Neural crest cell (in vitro differentiated cells): ENCODE measurements at regions not wholly inside any gene's neighbourhood (a gene's known extent, or its start where the extent isn't known, plus 50 kb on each side); places are given as distances from the start of the nearest gene placed in this dataset.

Source experiments
- DNase-seq: peaks from one replicate; pipeline ENCODE4 v3.0.0; 2021; ENCODE audit warnings: low read depth, mixed read lengths, low spot score
- H3K27ac Mint-ChIP-seq: one replicate; pipeline ENCODE4 v1.8.0; 2021; ENCODE audit warnings: mild to moderate bottlenecking, mixed read lengths; ENCODE audit not compliant: unreplicated experiment
- H3K27me3 Mint-ChIP-seq: 2 replicates; pipeline ENCODE4 v1.8.0; 2021; ENCODE audit warnings: low read depth, mild to moderate bottlenecking, mixed read lengths
- H3K36me3 Mint-ChIP-seq: 2 replicates; pipeline ENCODE4 v1.8.0; 2021; ENCODE audit warnings: low read depth, mild to moderate bottlenecking, mixed read lengths
- H3K4me1 Mint-ChIP-seq: 2 replicates; pipeline ENCODE4 v1.8.0; 2021; ENCODE audit warnings: mixed read lengths
- H3K4me3 Mint-ChIP-seq: one replicate; pipeline ENCODE4 v1.8.0; 2021; ENCODE audit warnings: mild to moderate bottlenecking, mixed read lengths
- H3K9me3 Mint-ChIP-seq: 2 replicates; pipeline ENCODE4 v1.8.0; 2021; ENCODE audit warnings: mixed read lengths
- TF ChIP-seq, protein P1 (sequence below): fragments of 200-600 bp; sonication (generic); conservative IDR thresholded peaks from 2 replicates; pipeline ENCODE4 v1.5.0; 2021; ENCODE audit warnings: antibody characterized with exemption, mild to moderate bottlenecking

DNA sequence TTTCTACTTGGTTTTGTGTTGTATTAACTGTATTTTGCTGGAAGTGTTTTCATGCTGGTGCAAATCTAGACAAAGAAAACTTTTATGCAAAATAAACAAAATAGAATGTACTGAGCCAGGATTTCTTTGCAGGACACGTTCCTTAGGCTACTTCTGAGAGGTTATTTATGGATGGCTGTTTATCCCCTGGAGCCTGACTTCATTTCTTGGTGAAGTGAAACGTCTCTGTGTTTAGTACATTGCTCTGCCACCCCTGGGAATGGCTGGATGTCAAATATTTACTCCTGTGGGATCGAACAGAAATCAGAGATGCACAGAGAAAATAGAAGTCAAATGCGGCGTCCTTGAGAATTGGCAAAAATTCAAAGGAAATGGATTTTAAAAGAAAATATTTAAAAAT is 327.1 kb upstream of the MPDZ start:
- H3K36me3 Mint-ChIP-seq = no peaks in the 10 kb centered on the region
- TF ChIP-seq, protein P1, sequence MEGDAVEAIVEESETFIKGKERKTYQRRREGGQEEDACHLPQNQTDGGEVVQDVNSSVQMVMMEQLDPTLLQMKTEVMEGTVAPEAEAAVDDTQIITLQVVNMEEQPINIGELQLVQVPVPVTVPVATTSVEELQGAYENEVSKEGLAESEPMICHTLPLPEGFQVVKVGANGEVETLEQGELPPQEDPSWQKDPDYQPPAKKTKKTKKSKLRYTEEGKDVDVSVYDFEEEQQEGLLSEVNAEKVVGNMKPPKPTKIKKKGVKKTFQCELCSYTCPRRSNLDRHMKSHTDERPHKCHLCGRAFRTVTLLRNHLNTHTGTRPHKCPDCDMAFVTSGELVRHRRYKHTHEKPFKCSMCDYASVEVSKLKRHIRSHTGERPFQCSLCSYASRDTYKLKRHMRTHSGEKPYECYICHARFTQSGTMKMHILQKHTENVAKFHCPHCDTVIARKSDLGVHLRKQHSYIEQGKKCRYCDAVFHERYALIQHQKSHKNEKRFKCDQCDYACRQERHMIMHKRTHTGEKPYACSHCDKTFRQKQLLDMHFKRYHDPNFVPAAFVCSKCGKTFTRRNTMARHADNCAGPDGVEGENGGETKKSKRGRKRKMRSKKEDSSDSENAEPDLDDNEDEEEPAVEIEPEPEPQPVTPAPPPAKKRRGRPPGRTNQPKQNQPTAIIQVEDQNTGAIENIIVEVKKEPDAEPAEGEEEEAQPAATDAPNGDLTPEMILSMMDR = no peak
- peaks cover 19% of the 10 kb centered on the region for H3K4me1 Mint-ChIP-seq
- H3K27ac Mint-ChIP-seq = no peak overlapping the region
- H3K9me3 Mint-ChIP-seq = no peaks in the 10 kb centered on the region
- no peak for DNase-seq
- H3K4me3 Mint-ChIP-seq = no peak overlapping the region
- no peaks in the 10 kb centered on the region for H3K27me3 Mint-ChIP-seq

DNA sequence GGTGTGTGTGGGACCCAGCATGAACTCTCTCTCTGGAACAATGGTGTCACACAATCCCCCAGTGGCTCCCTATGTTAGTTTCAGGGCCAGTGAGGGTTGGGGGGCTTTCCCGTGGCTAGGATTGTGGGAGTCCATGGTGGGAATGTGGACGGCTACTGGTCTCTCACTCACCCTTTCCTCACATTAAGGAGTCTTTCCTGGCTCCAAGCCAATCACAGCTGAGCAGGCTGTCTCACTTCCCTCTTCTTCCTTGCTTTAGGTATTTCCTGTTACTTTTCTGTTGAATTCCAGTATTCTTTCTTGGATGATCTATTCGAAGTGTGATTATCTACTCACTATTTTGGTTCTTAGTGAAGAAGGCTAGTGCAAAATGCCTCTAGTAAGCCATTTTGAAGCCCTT is 324.4 kb upstream of the MPDZ start:
- no peaks in the 10 kb centered on the region for H3K36me3 Mint-ChIP-seq
- no peaks in the 10 kb centered on the region for H3K9me3 Mint-ChIP-seq
- DNase-seq = no peak
- H3K27me3 Mint-ChIP-seq = no peaks in the 10 kb centered on the region
- no peak overlapping the region for H3K4me3 Mint-ChIP-seq
- H3K27ac Mint-ChIP-seq = no peak overlapping the region
- TF ChIP-seq, protein P1 = no peak
- peaks cover 19% of the 10 kb centered on the region for H3K4me1 Mint-ChIP-seq

DNA sequence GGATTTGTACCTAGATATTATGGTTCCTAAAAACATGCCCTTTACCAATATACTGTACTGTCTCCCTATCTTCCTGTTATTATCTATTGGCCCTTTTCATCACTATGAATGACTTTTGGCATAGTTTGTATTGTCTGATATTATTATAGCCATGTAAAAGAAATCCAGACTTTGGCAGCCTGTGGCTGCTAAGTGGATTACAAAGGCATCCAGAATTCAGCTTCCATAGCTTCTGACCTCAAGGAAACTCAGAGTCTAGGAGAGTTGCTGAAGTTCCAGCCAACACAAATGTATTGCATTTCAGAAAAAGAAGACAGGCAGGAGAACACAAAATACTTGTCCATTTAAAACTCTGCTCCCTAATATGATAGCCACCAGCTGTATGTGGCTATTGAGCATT is 319.2 kb upstream of the MPDZ start:
- Mint-ChIP-seq H3K4me1 (peaks cover 7% of the 10 kb centered on the region), H3K27me3 (no peaks in the 10 kb centered on the region), H3K9me3 (no peaks in the 10 kb centered on the region), H3K27ac (no peak overlapping the region), H3K4me3 (no peak overlapping the region), H3K36me3 (no peaks in the 10 kb centered on the region)
- no peak for DNase-seq
- TF ChIP-seq, protein P1 = no peak

DNA sequence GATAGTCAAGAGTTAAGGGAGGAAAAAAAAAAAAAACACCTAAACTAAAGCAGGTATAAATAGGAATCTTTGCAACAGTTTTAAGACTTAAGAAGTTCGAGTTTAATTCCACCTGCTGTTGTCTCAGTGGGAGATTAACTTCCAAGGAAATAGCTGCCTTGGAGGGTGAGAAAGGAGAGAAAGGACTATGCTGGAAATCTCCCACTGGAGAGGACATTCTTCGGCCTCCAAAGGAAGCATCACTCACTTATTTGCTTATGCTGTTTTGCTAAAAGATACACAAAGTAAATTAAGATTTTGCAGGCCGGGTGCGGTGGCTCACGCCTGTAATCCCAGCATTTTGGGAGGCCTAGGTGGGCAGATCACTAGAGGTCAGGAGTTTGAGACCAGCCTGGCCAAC is 317.9 kb upstream of the MPDZ start:
- Mint-ChIP-seq H3K36me3 (no peaks in the 10 kb centered on the region), H3K4me1 (peaks cover 7% of the 10 kb centered on the region), H3K27me3 (no peaks in the 10 kb centered on the region), H3K9me3 (no peaks in the 10 kb centered on the region), H3K27ac (no peak overlapping the region), H3K4me3 (no peak overlapping the region)
- TF ChIP-seq, protein P1 = no peak
- no peak for DNase-seq

DNA sequence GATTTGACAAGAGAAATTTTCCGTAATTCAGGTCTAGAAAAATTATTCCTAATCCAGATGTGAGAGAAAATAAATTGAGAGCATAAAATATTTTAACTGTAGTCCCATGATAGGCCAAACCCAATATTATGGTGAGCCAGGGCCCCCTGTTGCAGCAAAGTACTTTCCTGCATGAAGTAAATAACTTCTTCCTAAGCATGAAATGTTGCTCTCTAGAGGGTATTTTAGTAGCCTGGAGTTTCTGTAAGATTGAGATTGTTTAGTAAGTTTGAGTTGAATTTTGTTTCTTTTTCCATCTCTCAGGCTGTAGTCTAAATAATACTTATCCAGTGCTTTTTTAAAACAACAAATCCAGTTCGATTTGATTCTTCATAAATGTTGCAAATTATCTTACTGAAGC is 317.5 kb upstream of the MPDZ start:
- no peak for DNase-seq
- H3K9me3 Mint-ChIP-seq = no peaks in the 10 kb centered on the region
- TF ChIP-seq, protein P1 = no peak
- no peak overlapping the region for H3K4me3 Mint-ChIP-seq
- H3K4me1 Mint-ChIP-seq = peaks cover 7% of the 10 kb centered on the region
- H3K27me3 Mint-ChIP-seq = no peaks in the 10 kb centered on the region
- no peaks in the 10 kb centered on the region for H3K36me3 Mint-ChIP-seq
- H3K27ac Mint-ChIP-seq = no peak overlapping the region

DNA sequence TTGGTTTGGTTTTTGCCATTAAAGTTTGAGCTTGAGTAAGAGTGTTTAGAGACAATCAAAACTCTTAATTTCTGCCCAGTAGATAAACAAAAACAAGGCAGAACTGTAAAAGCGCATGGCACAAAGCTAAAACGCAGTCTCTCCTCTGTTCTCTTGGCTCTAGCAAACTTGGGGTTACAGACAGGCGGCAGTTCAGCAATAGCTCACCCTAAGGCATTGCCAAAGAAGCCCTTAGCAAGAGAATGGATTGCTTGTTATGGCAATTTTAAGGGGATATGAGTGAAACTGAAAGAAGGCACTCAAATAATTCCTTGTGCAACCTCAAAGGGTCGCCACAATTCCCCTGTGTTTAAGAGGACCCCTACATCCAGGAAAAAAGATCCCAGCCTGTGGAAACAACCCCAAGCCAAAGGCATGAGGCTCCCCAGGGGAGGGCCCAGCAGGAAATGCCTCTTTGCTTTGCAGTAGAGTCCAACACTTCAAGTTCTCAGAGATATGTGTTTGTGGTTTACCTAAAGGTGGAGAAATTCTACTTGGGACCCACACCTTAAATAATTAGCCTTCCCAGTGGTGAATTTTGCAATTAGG is 317.0 kb upstream of the MPDZ start:
- DNase-seq = no peak
- Mint-ChIP-seq H3K4me3 (no peak overlapping the region), H3K9me3 (no peaks in the 10 kb centered on the region), H3K4me1 (peaks cover 7% of the 10 kb centered on the region), H3K27ac (no peak overlapping the region), H3K27me3 (no peaks in the 10 kb centered on the region), H3K36me3 (no peaks in the 10 kb centered on the region)
- TF ChIP-seq, protein P1 = no peak
